Common myeloid progenitor, CD34-positive (primary cell): ENCODE measurements at regions not wholly inside any gene's neighbourhood (a gene's known extent, or its start where the extent isn't known, plus 50 kb on each side); places are given as distances from the start of the nearest gene placed in this dataset.

Experiments
- CTCF ChIA-PET: fragments of 350-600 bp; sonication (Branson Sonifier 250); formaldehyde crosslinking; loops from one replicate; lab custom pipeline; 2021; ENCODE audit warnings: antibody characterized with exemption; lab: Charles Lee
- POLR2A ChIA-PET: fragments of 350-600 bp; sonication (Branson Sonifier 250); formaldehyde crosslinking; loops from one replicate; lab custom pipeline; 2021; ENCODE audit warnings: antibody characterized with exemption; lab: Charles Lee
- DNase-seq, 3 donors: peaks; one replicate each; pipeline versions ENCODE4 v3.0.0 to v3.0.0-alpha.2; 2013
- H3K27ac ChIP-seq, 2 experiments: 1 replicate in 1 of 2; 2 replicates in 1 of 2; pipeline ENCODE4 v1.7.0; 2013; ENCODE audit warnings: inconsistent platforms in 2 of 2, low read length in 2 of 2, mild to moderate bottlenecking in 2 of 2, low read depth in 1 of 2, moderate library complexity in 1 of 2; ENCODE audit not compliant: severe bottlenecking in 2 of 2, insufficient read depth in 1 of 2, poor library complexity in 1 of 2
- H3K27me3 ChIP-seq, 5 experiments: replicated peaks in 2 of 5; 1 replicate in 3 of 5; 2 replicates in 2 of 5; pipeline versions ENCODE4 v1.6.1 to v1.7.0; 2013; ENCODE audit warnings: low read length in 4 of 5, mild to moderate bottlenecking in 2 of 5, moderate library complexity in 2 of 5, inconsistent platforms in 1 of 5; ENCODE audit not compliant: insufficient read depth in 5 of 5, control insufficient read depth in 4 of 5
- H3K36me3 ChIP-seq, 4 experiments: 1 replicate in 2 of 4; 2 replicates in 2 of 4; pipeline versions ENCODE4 v1.6.1 to v1.7.0; 2013; ENCODE audit warnings: low read length in 3 of 4, control low read depth in 1 of 4, mild to moderate bottlenecking in 1 of 4; ENCODE audit not compliant: control insufficient read depth in 4 of 4, insufficient read depth in 4 of 4
- H3K4me1 ChIP-seq, 4 experiments: 1 replicate in 3 of 4; 2 replicates in 1 of 4; pipeline versions ENCODE4 v1.6.1 to v1.7.1; 2013; ENCODE audit warnings: low read length in 3 of 4, mild to moderate bottlenecking in 3 of 4, control low read depth in 1 of 4, inconsistent platforms in 1 of 4, moderate library complexity in 1 of 4; ENCODE audit not compliant: control insufficient read depth in 4 of 4, insufficient read depth in 4 of 4; ENCODE audit errors: control extremely low read depth in 1 of 4
- H3K4me3 ChIP-seq, 7 experiments: 1 replicate in 4 of 7; 2 replicates in 3 of 7; pipeline versions ENCODE4 v1.5.1 to v1.7.0; 2013; ENCODE audit warnings: mild to moderate bottlenecking in 7 of 7, low read length in 6 of 7, moderate library complexity in 6 of 7, inconsistent platforms in 2 of 7, low read depth in 2 of 7, control low read depth in 1 of 7; ENCODE audit not compliant: insufficient read depth in 4 of 7, control insufficient read depth in 1 of 7; ENCODE audit errors: extremely low read depth in 1 of 7
- H3K9me3 ChIP-seq, 5 experiments: 1 replicate in 4 of 5; 2 replicates in 1 of 5; pipeline versions ENCODE4 v1.6.1 to v1.7.1; 2013; ENCODE audit warnings: low read length in 4 of 5, mild to moderate bottlenecking in 2 of 5, inconsistent platforms in 1 of 5, low read depth in 1 of 5, moderate library complexity in 1 of 5; ENCODE audit not compliant: control insufficient read depth in 4 of 5, insufficient read depth in 2 of 5; ENCODE audit errors: control extremely low read depth in 1 of 5
- WGBS: methylation state at CpG from one replicate; pipeline ENCODE4 v1.1.5; 2013; ENCODE audit not compliant: insufficient coverage; 5-methylcytosine and 5-hydroxymethylcytosine counted together

- Histone ChIP-seq H3K36me3 (no peaks in the 10 kb centered on the region), H3K27ac (no peak overlapping the region), H3K4me1 (no peaks in the 10 kb centered on the region), H3K4me3 (no peak overlapping the region), H3K27me3 (no peaks in the 10 kb centered on the region), H3K9me3 (peaks cover 0 to 3% (median 0%) of the 10 kb centered on the region in 5 experiments)
- DNase-seq = no peak
- 100% methylated on average over 2 of the region's 2 CpGs for WGBS
- CTCF ChIA-PET = no interaction called here
- POLR2A ChIA-PET = no interaction called here
Observed at GRCh38 chr15:69895202-69895601, 202.5 kb downstream of the TLE3 start.

DNA sequence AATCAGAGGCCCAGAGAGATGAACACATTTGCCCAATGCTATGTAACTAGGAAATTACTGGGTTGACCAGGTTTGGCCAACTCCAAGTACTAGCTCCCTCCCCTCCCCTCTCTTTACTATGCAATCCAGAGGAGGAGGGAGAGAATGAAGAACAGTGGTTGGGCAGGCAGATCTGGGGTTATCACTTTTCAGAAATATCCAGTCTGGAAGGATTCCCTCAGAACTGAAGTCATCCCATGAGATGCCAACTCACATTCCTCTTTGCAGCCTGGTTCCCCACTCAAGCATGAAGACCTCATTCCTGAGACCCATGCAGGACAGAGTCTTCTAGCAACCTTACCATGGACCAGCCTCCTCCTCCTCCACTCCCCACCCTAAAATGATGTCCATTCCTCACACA, 201.1 kb downstream of the TLE3 start:
- DNase-seq = no peak
- Histone ChIP-seq H3K9me3 (peaks cover 0 to 2% (median 0%) of the 10 kb centered on the region in 5 experiments), H3K27ac (no peak overlapping the region), H3K4me3 (no peak overlapping the region), H3K36me3 (no peaks in the 10 kb centered on the region), H3K4me1 (no peaks in the 10 kb centered on the region), H3K27me3 (no peaks in the 10 kb centered on the region)
- ChIA-PET CTCF (interaction anchor here (1.0 kb wide), 1 partner anchor 8 kb away, joined by 3 read pairs; no protein-coding TSS in a partner anchor), POLR2A (no interaction called here)

DNA sequence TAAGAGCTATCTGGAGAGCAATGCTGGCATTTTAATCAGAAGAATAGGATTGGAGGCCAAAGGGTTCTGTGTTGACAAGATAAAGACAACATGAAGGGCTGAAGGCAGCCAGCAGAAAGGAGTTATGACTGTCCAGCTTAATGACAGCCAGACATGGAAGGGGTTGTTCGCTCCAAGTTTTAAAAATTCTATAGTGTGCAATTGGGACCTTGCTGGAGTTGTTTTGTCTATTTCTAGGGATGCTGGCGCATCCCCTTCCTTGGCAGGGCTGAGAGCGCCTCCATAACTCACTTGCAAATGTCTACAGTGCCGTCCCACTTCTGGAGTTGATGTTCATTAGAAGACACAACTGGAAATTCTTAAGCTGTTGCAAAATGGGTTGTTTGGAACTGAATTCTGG, 200.7 kb downstream of the TLE3 start:
- no peak overlapping the region for H3K4me3 ChIP-seq
- H3K9me3 ChIP-seq = no peaks in the 10 kb centered on the region
- H3K27ac ChIP-seq = no peak overlapping the region
- no peaks in the 10 kb centered on the region for H3K27me3 ChIP-seq
- no peaks in the 10 kb centered on the region for H3K36me3 ChIP-seq
- no peaks in the 10 kb centered on the region for H3K4me1 ChIP-seq
- POLR2A ChIA-PET = no interaction called here
- WGBS = 100% methylated on average over 1 of the region's 4 CpGs
- CTCF ChIA-PET = interaction anchor here (1.0 kb wide), 1 partner anchor 8 kb away, joined by 3 read pairs; no protein-coding TSS in a partner anchor
- DNase-seq = no peak

DNA sequence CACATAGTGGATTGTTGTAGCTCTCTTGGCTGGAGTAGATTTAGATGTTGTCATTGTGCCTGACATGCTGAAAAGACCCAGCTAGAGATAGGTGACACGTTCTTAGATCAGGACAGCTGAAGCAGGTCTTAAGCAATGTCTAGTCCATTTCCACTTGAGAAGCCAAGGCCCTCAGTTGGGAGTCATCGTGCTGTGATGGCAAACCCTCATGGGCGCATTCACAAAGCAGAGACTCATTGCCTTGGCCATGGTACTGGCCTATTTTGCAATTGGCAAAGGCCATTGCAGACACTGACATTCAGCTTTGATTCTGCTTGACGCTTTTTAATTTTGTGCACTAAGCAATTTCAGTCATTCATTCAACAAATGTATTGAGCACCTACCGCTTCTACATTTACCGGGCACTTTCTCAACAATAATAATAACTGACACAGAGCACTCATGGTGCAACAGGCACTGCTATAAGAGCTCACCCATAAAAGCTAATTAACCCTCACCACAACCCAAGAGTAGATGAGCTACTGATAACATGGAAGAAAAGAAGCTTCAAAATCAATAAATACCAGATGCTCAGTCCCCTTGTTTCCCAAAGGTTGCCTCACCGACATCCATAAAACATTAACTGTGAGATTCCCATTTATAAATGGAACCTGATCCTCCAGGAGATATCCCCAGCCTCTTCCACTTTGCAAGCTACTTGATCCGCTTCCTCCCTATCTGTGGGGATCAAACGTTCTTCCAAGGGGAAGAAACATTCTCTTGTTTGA, 200.1 kb downstream of the TLE3 start:
- H3K27me3 ChIP-seq = no peaks in the 10 kb centered on the region

DNA sequence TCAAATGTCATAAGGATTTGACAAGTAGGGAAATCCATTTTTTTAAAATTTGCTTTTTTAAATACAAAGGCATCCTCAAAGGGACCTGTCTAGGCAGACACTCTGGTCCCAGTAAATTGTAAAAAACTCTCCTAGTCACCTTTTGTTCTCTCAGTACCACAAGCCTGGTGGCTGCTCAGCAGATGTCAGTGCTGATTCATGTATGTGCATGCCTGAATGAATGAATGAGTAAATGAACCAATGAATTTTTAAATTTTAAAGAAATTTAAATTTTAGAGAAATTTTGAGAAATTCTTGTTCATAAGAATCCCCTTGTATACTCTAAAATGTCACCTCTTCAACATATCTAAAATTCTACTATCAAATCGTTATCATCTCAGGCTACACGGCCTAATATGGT, 199.5 kb downstream of the TLE3 start:
- no peak for DNase-seq
- no CpG with 5 or more reads among the region's 2 CpGs for WGBS
- Histone ChIP-seq H3K36me3 (no peaks in the 10 kb centered on the region), H3K27ac (no peak overlapping the region), H3K9me3 (no peaks in the 10 kb centered on the region), H3K4me1 (no peaks in the 10 kb centered on the region), H3K27me3 (no peaks in the 10 kb centered on the region), H3K4me3 (no peak overlapping the region)
- CTCF ChIA-PET = no interaction called here
- POLR2A ChIA-PET = no interaction called here

More for the DNA sequence above, 200.1 kb downstream of the TLE3 start:
- Histone ChIP-seq H3K4me3 (no peak overlapping the region), H3K4me1 (no peaks in the 10 kb centered on the region), H3K9me3 (no peaks in the 10 kb centered on the region), H3K27ac (no peak overlapping the region), H3K36me3 (no peaks in the 10 kb centered on the region)
- 98% methylated on average over 5 of the region's 9 CpGs for WGBS
- CTCF ChIA-PET = interaction anchor here (1.0 kb wide), 1 partner anchor 9 kb away, joined by 3 read pairs; no protein-coding TSS in a partner anchor
- no peak for DNase-seq
- POLR2A ChIA-PET = no interaction called here

DNA sequence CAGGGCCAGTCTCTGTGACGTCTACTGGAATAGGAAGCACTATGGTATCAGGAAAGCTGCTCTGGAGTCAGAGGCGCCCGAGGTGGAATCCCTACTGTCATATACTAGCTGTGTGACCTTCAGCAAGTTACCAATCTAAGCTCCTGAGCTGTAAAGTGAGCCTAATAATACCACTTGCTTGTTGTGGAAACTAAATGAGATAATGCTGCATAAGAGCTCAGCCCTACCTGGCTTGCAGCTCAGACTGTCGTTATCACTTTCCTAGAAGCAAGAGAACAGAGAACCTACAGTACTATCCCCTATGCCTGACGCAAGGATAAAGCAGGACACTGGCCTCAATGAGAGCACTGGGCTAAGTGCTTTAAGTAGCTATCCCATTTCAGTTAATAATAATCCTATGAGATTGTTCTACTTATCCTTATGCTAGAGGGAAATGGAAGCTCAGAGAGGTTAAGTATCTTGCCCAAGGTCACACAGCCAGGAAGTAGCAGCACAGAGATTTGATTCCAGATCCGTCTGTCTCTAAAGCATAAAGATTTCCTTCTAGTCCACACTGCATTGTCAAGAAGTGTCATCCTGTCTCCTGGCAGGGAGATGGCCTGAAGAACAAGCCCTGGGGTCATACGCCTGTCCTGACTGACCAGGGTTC, 195.2 kb downstream of the TLE3 start:
- Histone ChIP-seq H3K27ac (no peak overlapping the region), H3K27me3 (no peaks in the 10 kb centered on the region), H3K9me3 (no peaks in the 10 kb centered on the region), H3K36me3 (no peaks in the 10 kb centered on the region), H3K4me3 (no peak overlapping the region), H3K4me1 (peaks cover 0 to 10% (median 8%) of the 10 kb centered on the region in 4 experiments)
- ChIA-PET CTCF (interaction anchor here (0.9 kb wide), 1 partner anchor 14 kb away, joined by 3 read pairs; no protein-coding TSS in a partner anchor), POLR2A (interaction anchor here (0.7 kb wide), 1 partner anchor 101 kb away, joined by 5 read pairs; no protein-coding TSS in a partner anchor)
- 97% methylated on average over 6 of the region's 7 CpGs for WGBS
- no peak for DNase-seq
